Left ventricle myocardium inferior (tissue), 1 donor: ENCODE measurements at regions not wholly inside any gene's neighbourhood (a gene's known extent, or its start where the extent isn't known, plus 50 kb on each side); places are given as distances from the start of the nearest gene placed in this dataset.

Experiments
- DNase-seq: peaks from one replicate; pipeline ENCODE4 v3.0.0-alpha.2; 2020
- H3K27ac ChIP-seq: fragments of 200-600 bp; replicated peaks from 2 replicates; pipeline ENCODE4 v1.8.0; 2021
- H3K27me3 ChIP-seq: fragments of 200-600 bp; 2 replicates; pipeline ENCODE4 v1.8.0; 2021; ENCODE audit warnings: low read depth
- H3K36me3 ChIP-seq: fragments of 200-600 bp; 2 replicates; pipeline ENCODE4 v1.8.0; 2021
- H3K4me1 ChIP-seq: fragments of 200-600 bp; 2 replicates; pipeline ENCODE4 v1.8.0; 2021
- H3K4me3 ChIP-seq: fragments of 200-600 bp; 2 replicates; pipeline ENCODE4 v1.8.0; 2021; ENCODE audit warnings: mild to moderate bottlenecking, moderate library complexity
- H3K9me3 ChIP-seq: fragments of 200-600 bp; replicated peaks from 2 replicates; pipeline ENCODE4 v1.8.0; 2021
- intact Hi-C: fragments of 100-400 bp; cut with micrococcal nuclease; formaldehyde crosslinking; loops from one replicate; pipeline ENCODE4 v1.11.0; 2022
- TF ChIP-seq, protein P1 (sequence below): fragments of 200-600 bp; IDR thresholded peaks from 2 replicates; pipeline ENCODE4 v1.8.0; 2021; ENCODE audit warnings: antibody characterized with exemption, mild to moderate bottlenecking, borderline replicate concordance
- donor health status: DM: no; HTN: yes; CAD: no; lungs with severe emphysema.

DNA sequence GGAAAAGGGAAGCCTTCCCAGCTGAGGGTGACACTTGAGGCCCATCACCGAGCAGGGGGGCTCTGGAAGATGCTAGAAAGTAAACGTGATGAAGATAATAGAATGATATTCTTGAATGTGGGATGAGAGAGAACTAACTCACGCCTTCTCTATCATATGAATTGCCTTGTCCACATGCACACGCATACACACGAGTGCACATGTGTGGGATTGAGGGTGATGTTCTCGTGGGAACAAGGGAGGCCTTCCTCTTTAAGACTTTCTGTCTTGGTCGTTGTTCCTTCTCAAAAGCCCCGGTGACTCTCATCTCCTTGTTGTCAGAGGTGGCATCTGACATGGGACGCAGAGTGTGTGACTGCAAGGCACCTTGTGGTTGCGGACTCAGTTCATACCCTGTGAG is 436.9 kb downstream of the ZNF516 start:
- Histone ChIP-seq H3K27ac (no peak overlapping the region), H3K27me3 (peaks cover 11% of the 10 kb centered on the region), H3K36me3 (no peaks in the 10 kb centered on the region), H3K9me3 (no peaks in the 10 kb centered on the region), H3K4me1 (no peaks in the 10 kb centered on the region), H3K4me3 (no peak overlapping the region)
- DNase-seq, result no peak
- TF ChIP-seq, protein P1, sequence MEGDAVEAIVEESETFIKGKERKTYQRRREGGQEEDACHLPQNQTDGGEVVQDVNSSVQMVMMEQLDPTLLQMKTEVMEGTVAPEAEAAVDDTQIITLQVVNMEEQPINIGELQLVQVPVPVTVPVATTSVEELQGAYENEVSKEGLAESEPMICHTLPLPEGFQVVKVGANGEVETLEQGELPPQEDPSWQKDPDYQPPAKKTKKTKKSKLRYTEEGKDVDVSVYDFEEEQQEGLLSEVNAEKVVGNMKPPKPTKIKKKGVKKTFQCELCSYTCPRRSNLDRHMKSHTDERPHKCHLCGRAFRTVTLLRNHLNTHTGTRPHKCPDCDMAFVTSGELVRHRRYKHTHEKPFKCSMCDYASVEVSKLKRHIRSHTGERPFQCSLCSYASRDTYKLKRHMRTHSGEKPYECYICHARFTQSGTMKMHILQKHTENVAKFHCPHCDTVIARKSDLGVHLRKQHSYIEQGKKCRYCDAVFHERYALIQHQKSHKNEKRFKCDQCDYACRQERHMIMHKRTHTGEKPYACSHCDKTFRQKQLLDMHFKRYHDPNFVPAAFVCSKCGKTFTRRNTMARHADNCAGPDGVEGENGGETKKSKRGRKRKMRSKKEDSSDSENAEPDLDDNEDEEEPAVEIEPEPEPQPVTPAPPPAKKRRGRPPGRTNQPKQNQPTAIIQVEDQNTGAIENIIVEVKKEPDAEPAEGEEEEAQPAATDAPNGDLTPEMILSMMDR, result no peak
- intact Hi-C loops, result no loop called here

DNA sequence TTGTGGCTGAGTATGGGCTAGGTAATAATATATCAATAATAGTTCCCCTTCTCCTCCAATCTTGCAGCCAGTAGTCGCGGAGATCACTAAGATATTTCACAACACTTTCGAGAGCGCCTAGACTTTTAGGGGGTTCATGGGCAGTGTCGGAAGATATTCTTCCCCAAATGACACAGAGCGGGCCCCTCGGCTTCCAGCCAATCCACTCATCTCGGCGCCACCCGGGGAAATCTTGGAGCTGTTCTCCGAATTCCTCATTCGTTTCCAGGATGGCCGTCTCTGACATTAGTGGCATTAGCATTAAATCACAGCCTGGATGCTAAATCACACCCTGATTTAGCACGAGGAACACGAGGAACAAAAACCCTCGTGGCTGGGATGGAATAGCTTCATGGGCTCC is 437.7 kb downstream of the ZNF516 start:
- no peak overlapping the region for H3K27ac ChIP-seq
- H3K4me1 ChIP-seq, result no peaks in the 10 kb centered on the region
- TF ChIP-seq, protein P1, result no peak
- H3K9me3 ChIP-seq, result no peaks in the 10 kb centered on the region
- DNase-seq, result no peak
- no peak overlapping the region for H3K4me3 ChIP-seq
- intact Hi-C loops, result no loop called here
- H3K36me3 ChIP-seq, result no peaks in the 10 kb centered on the region
- H3K27me3 ChIP-seq, result peaks cover 3% of the 10 kb centered on the region

DNA sequence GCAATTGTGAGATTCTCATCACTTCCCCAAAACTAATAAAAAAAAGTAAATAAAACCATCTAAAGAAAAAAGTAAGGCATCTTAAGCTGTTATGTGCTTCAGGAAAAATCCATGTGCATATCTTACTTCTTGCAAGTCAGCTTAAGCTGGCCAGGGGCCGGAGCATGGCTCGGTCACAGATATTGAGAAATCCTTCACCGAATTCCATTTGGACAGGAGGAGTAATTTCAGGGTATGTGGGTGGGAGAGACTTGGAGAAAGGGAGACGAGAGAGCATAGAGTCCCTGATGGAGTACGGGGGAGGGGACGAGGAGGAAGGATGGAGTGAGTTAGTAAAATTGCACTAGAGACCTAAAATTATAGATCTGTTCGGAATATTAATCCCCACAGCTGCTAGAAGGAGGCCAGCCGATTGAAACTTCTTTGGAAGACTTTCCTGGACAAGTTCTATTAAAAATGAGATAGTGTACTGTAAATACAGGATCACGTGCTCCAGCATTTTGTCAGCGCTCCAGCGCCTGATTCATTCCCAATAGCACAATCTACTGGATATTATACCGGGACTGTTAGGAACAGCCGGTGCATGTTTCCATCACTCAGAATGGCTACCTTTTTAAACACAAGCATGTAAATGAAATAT is 438.5 kb downstream of the ZNF516 start:
- TF ChIP-seq, protein P1, result no peak
- H3K9me3 ChIP-seq, result no peaks in the 10 kb centered on the region
- H3K4me1 ChIP-seq, result no peaks in the 10 kb centered on the region
- intact Hi-C loops, result no loop called here
- no peaks in the 10 kb centered on the region for H3K27me3 ChIP-seq
- H3K36me3 ChIP-seq, result no peaks in the 10 kb centered on the region
- no peak overlapping the region for H3K4me3 ChIP-seq
- peak; percentile 45 for DNase-seq
- no peak overlapping the region for H3K27ac ChIP-seq

DNA sequence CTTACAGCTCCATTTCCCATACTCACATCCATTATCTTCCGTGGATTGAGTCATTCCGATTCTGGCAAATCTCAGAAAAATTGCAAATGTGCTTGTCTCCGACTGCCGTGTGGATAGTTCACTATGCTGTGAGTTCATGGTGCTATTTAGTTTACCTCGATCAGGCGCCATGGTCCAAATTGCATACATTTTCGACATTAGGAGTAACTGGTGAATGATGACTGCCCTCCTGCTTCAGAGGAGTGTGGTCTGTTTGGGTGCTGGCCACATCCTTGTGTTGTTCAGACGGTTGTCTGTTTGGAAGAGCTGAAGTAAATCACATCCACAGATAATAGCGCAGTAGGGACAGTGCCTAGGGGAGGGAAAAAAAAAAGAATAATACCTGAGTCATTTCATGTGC is 439.5 kb downstream of the ZNF516 start:
- DNase-seq, result no peak
- Histone ChIP-seq H3K9me3 (no peaks in the 10 kb centered on the region), H3K4me3 (no peak overlapping the region), H3K27ac (no peak overlapping the region), H3K4me1 (no peaks in the 10 kb centered on the region), H3K27me3 (no peaks in the 10 kb centered on the region), H3K36me3 (no peaks in the 10 kb centered on the region)
- TF ChIP-seq, protein P1, result no peak
- intact Hi-C loops, result no loop called here

DNA sequence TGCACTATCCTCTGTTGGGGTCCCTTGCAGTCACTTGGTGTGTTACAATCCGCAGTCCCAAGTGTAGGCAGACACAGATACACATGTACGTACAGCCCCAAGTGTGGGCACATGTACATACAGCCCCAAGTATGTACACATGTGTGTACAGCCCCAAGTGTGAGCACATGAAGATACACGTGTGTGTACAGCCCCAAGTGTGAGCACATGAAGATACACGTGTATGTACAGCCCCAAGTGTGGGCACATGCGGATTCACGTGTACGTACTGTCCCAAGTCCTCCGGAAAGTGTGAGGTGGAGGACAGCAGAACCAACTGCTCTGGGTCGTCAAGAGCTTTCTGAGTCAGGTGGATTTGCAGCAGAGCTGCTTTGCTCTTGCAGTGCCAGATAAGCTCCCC is 440.0 kb downstream of the ZNF516 start:
- no peak overlapping the region for H3K27ac ChIP-seq
- H3K4me3 ChIP-seq, result no peak overlapping the region
- no peak for DNase-seq
- TF ChIP-seq, protein P1, result no peak
- no peaks in the 10 kb centered on the region for H3K27me3 ChIP-seq
- intact Hi-C loops, result no loop called here
- H3K4me1 ChIP-seq, result no peaks in the 10 kb centered on the region
- no peaks in the 10 kb centered on the region for H3K36me3 ChIP-seq
- no peaks in the 10 kb centered on the region for H3K9me3 ChIP-seq
